GM12801 (cell line): ENCODE measurements at regions not wholly inside any gene's neighbourhood (a gene's known extent, or its start where the extent isn't known, plus 50 kb on each side); places are given as distances from the start of the nearest gene placed in this dataset.

ENCODE experiments used
- TF ChIP-seq, protein P1 (sequence below): IDR thresholded peaks from one replicate; pipeline ENCODE4 v1.5.1; 2011; ENCODE audit warnings: control low read depth; ENCODE audit not compliant: insufficient read length; ENCODE audit errors: extremely low read depth

DNA sequence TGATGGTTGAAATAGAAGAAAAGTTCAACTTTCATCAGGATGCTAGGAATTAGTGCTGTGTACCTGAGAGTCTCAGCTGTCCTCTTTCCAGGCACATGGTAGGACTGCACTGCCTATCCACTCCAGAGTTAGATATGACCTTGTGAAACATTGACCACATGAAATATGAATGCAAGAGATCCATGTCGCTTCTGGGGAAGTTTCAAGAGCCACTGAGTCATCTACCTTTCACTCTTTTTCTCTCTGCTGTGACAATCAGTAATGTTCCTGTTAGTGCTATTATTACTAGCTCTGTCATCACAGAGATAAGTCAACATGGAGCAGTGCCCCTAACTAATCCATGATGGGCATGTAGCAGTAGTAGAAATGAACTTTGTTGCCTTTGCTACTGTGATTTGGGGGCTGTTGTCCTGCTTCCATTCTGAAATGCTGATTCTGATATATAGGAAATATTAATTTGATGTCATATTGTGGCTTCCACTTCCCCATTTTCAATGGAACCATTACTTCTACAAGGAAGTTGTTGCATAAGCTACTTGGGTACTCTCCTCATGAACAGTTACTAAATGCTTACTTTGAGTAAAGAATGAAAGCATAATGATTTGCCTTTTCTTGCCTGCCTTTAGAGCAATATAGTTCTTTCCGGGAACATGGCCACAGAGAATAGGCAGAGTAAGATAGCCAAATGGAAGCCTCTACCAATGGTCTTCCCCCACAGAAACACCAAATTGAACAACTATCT lies 192.8 kb upstream of the ZNF521 start:
- TF ChIP-seq, protein P1, sequence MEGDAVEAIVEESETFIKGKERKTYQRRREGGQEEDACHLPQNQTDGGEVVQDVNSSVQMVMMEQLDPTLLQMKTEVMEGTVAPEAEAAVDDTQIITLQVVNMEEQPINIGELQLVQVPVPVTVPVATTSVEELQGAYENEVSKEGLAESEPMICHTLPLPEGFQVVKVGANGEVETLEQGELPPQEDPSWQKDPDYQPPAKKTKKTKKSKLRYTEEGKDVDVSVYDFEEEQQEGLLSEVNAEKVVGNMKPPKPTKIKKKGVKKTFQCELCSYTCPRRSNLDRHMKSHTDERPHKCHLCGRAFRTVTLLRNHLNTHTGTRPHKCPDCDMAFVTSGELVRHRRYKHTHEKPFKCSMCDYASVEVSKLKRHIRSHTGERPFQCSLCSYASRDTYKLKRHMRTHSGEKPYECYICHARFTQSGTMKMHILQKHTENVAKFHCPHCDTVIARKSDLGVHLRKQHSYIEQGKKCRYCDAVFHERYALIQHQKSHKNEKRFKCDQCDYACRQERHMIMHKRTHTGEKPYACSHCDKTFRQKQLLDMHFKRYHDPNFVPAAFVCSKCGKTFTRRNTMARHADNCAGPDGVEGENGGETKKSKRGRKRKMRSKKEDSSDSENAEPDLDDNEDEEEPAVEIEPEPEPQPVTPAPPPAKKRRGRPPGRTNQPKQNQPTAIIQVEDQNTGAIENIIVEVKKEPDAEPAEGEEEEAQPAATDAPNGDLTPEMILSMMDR = no peak

- TF ChIP-seq, protein P1 = no peak
Measured at GRCh38 chr18:25538175-25538922, 186.4 kb upstream of the ZNF521 start.

GRCh38 chr18:25535495-25535894 lies 183.5 kb upstream of the ZNF521 start:
- TF ChIP-seq, protein P1 = no peak

GRCh38 chr18:25534401-25534800 lies 182.4 kb upstream of the ZNF521 start:
- TF ChIP-seq, protein P1 = no peak

DNA sequence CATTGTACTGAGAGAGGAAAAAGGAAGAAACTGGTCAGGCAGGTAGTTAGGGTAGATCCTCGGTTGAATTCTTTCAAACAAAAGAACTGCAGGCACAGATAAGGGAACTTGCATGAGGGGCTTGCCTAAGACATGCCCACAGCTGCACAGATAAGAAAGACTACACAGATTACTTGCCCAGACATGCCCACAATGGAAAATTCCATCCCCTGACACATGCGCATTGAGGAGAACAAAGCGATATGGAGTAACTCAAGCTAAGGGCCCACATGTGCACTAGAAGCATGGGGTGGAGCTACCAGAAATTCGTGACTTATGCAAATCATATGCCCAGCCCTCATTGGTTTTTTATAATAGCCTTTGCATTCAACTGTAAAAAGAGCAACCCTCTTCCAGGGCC lies 181.3 kb upstream of the ZNF521 start:
- TF ChIP-seq, protein P1 = no peak

GRCh38 chr18:25531207-25531606 lies 179.2 kb upstream of the ZNF521 start:
- TF ChIP-seq, protein P1 = no peak

GRCh38 chr18:25518716-25519053 lies 166.7 kb upstream of the ZNF521 start:
- TF ChIP-seq, protein P1 = no peak
